Esophagus muscularis mucosa (tissue), 3 donors: ENCODE measurements at regions not wholly inside any gene's neighbourhood (a gene's known extent, or its start where the extent isn't known, plus 50 kb on each side); places are given as distances from the start of the nearest gene placed in this dataset.

Experiments used
- CTCF ChIP-seq, 3 experiments: fragments of 200-600 bp in 2 of 3; fragments of 450-650 bp in 1 of 3; sonication (generic) in 2 of 3; IDR thresholded peaks; one replicate each; pipeline ENCODE4 v1.5.1; 2017 to 2019; ENCODE audit warnings: antibody characterized with exemption in 3 of 3, mild to moderate bottlenecking in 2 of 3, moderate library complexity in 1 of 3
- POLR2A ChIP-seq: fragments of 450-650 bp; IDR thresholded peaks from one replicate; pipeline ENCODE4 v1.6.1; 2017; ENCODE audit warnings: antibody characterized with exemption, moderate library complexity, mild to moderate bottlenecking, low read depth

GRCh38 chr11:30091246-30091645, 74.4 kb upstream of the KCNA4 start:
- TF ChIP-seq POLR2A, result no peak
- TF ChIP-seq CTCF (IDR thresholded peaks at IDR 0.05), result no peak
